SK-N-MC (cell line): ENCODE measurements at regions not wholly inside any gene's neighbourhood (a gene's known extent, or its start where the extent isn't known, plus 50 kb on each side); places are given as distances from the start of the nearest gene placed in this dataset.

Source experiments
- EZH2 ChIP-seq: fragments of 200-600 bp; sonication (generic); IDR thresholded peaks from one replicate; pipeline ENCODE4 v1.6.1; 2017; ENCODE audit warnings: antibody characterized with exemption
- FOXP2 ChIP-seq: optimal IDR thresholded peaks from 2 replicates; pipeline ENCODE3; 2011; ENCODE audit warnings: mild to moderate bottlenecking, moderate library complexity; ENCODE audit not compliant: insufficient read depth; ENCODE audit errors: extremely low read length, control extremely low read depth
- POLR2AphosphoS5 ChIP-seq: IDR thresholded peaks from 2 replicates; pipeline ENCODE4 v1.6.1; 2012; ENCODE audit warnings: mild to moderate bottlenecking, low read depth, low read length, borderline replicate concordance

DNA sequence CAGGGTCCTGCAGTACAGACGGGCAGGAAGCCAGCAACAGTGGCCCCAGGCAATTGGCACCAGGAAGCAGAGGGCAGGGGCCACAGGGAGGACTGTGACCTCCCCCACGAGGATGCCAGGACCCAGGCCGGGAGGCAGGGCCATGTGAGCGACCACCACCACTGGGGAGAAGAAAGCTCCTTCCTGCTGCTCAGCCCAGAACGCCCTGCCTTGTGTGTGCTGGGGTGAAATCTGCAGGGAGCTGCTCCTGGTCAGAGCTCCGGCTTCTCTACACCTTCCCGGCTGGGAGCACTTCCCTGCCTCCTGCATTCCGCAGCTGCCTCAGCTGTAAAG, 100.4 kb downstream of the HMX1 start:
- TF ChIP-seq POLR2AphosphoS5 (no peak), EZH2 (no peak), FOXP2 (no peak)
